ENCODE measurements at regions not wholly inside any gene's neighbourhood (a gene's known extent, or its start where the extent isn't known, plus 50 kb on each side); places are given as distances from the start of the nearest gene placed in this dataset.

DNA sequence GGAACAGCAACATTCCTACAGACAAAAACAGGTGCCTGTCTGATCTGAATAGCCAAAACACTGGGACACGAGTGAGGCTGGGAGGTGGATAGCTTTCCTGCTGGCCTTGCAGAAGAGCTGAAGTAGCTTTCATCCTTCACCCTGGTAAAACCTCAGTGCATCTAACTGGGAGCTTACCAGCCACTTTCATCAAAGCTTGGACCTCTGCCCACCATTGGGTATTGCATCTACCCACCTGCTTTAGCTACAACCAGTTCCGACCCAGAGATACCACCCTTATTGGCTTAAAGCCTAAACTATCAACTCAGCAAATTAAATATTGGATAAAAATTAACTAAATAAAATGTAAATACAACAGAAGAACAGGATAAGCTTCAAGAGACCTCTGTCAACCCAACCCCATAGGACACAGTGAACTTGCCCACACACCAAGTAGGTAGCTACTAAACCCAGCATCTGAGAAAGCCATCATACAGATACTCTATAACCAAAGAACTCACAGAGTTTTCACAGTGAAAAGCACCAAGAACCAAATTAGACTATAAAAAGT lies 866.3 kb downstream of the FSCB start:
- no peak overlapping the region for H3K4me2 ChIP-seq (ENCODE audit: low read length)
- no peak for TF ChIP-seq EZH2phosphoT487 (IDR thresholded peaks at IDR 0.05; ENCODE audit: borderline replicate concordance, low read length)
- TF ChIP-seq, protein P1, sequence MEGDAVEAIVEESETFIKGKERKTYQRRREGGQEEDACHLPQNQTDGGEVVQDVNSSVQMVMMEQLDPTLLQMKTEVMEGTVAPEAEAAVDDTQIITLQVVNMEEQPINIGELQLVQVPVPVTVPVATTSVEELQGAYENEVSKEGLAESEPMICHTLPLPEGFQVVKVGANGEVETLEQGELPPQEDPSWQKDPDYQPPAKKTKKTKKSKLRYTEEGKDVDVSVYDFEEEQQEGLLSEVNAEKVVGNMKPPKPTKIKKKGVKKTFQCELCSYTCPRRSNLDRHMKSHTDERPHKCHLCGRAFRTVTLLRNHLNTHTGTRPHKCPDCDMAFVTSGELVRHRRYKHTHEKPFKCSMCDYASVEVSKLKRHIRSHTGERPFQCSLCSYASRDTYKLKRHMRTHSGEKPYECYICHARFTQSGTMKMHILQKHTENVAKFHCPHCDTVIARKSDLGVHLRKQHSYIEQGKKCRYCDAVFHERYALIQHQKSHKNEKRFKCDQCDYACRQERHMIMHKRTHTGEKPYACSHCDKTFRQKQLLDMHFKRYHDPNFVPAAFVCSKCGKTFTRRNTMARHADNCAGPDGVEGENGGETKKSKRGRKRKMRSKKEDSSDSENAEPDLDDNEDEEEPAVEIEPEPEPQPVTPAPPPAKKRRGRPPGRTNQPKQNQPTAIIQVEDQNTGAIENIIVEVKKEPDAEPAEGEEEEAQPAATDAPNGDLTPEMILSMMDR (IDR thresholded peaks at IDR 0.05; ENCODE audit: low read depth, low read length, poor library complexity, severe bottlenecking): no peak
- no peaks in the 10 kb centered on the region for H3F3A ChIP-seq (ENCODE audit: control insufficient read depth, insufficient read depth)
- no peaks in the 10 kb centered on the region for H3K9me2 ChIP-seq (replicated peaks; ENCODE audit: control insufficient read depth, low read length)
- H3K4me1 ChIP-seq (ENCODE audit: control insufficient read depth, low read length): no peaks in the 10 kb centered on the region
- H3K79me2 ChIP-seq (ENCODE audit: control insufficient read depth, low read length): no peaks in the 10 kb centered on the region
- no peaks in the 10 kb centered on the region for H3K36me3 ChIP-seq (ENCODE audit: control insufficient read depth, low read length)
- no peaks in the 10 kb centered on the region for H3K27me3 ChIP-seq (ENCODE audit: control insufficient read depth, low read length)
- no peaks in the 10 kb centered on the region for H4K20me1 ChIP-seq (ENCODE audit: control insufficient read depth, insufficient read depth, low read depth, low read length)
- no peaks in the 10 kb centered on the region for H3K9me3 ChIP-seq (ENCODE audit: control insufficient read depth, insufficient read depth, low read length)
- no peak overlapping the region for H3K4me3 ChIP-seq (ENCODE audit: low read length)
- no peak overlapping the region for H3K27ac ChIP-seq (ENCODE audit: low read depth, low read length)

DNA sequence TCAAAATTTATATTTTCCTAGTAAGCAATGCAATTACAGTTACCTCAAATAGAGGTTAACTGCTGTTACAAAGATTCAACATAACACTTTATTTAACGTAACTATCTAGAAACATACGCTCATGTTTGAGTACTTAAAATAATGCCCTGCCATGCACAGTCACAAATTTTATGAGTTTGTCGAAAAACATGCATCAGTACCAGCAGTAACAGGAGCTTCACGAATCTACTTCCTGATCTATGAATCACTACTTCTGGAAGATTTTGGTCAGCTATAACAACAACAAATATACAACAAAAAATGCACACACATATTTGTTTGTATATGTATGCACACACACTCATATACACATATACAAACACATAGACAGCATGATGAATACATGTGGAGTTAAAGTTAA lies 881.8 kb downstream of the FSCB start:
- TF ChIP-seq, protein P1 (IDR thresholded peaks at IDR 0.05; ENCODE audit: low read depth, low read length, poor library complexity, severe bottlenecking): no peak
- TF ChIP-seq EZH2phosphoT487 (IDR thresholded peaks at IDR 0.05; ENCODE audit: borderline replicate concordance, low read length): no peak
- H3F3A ChIP-seq (ENCODE audit: control insufficient read depth, insufficient read depth): no peaks in the 10 kb centered on the region
- H3K4me2 ChIP-seq (ENCODE audit: low read length): no peak overlapping the region
- H3K9me2 ChIP-seq (replicated peaks; ENCODE audit: control insufficient read depth, low read length): no peaks in the 10 kb centered on the region
- H4K20me1 ChIP-seq (ENCODE audit: control insufficient read depth, insufficient read depth, low read depth, low read length): no peaks in the 10 kb centered on the region
- no peaks in the 10 kb centered on the region for H3K79me2 ChIP-seq (ENCODE audit: control insufficient read depth, low read length)
- no peaks in the 10 kb centered on the region for H3K36me3 ChIP-seq (ENCODE audit: control insufficient read depth, low read length)
- H3K27me3 ChIP-seq (ENCODE audit: control insufficient read depth, low read length): no peaks in the 10 kb centered on the region
- H3K4me1 ChIP-seq (ENCODE audit: control insufficient read depth, low read length): no peaks in the 10 kb centered on the region
- no peak overlapping the region for H3K4me3 ChIP-seq (ENCODE audit: low read length)
- H3K27ac ChIP-seq (ENCODE audit: low read depth, low read length): no peak overlapping the region
- H3K9me3 ChIP-seq (ENCODE audit: control insufficient read depth, insufficient read depth, low read length): no peaks in the 10 kb centered on the region; the same call in 1 of the 2 replicates

DNA sequence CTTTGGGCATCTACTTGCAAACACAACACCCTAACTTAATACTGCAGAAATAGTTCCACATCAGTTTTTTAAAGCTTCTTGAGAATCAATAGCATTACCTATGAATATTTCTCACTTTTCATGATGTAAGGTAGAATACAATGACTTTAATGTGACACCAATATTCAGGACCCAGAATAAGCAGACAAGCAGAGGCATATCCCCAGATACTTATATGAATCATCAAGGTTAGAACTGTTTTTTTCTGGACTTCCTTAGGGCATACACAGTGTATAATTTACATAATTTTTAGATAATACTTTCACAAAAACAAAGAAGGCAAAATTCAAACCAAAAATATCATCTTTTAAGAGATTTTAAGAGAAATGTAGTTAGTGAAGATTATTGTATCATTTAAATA lies 885.8 kb downstream of the FSCB start:
- Histone ChIP-seq H3K79me2 (ENCODE audit: control insufficient read depth, low read length) (no peaks in the 10 kb centered on the region), H3K9me3 (ENCODE audit: control insufficient read depth, insufficient read depth, low read length) (no peaks in the 10 kb centered on the region; the same call in 1 of the 2 replicates), H3K27ac (ENCODE audit: low read depth, low read length) (no peak overlapping the region), H3K27me3 (ENCODE audit: control insufficient read depth, low read length) (no peaks in the 10 kb centered on the region), H3K4me3 (ENCODE audit: low read length) (no peak overlapping the region), H3K36me3 (ENCODE audit: control insufficient read depth, low read length) (no peaks in the 10 kb centered on the region), H4K20me1 (ENCODE audit: control insufficient read depth, insufficient read depth, low read depth, low read length) (no peaks in the 10 kb centered on the region), H3K4me2 (ENCODE audit: low read length) (no peak overlapping the region), H3F3A (ENCODE audit: control insufficient read depth, insufficient read depth) (no peaks in the 10 kb centered on the region), H3K9me2 (replicated peaks; ENCODE audit: control insufficient read depth, low read length) (no peaks in the 10 kb centered on the region), H3K4me1 (ENCODE audit: control insufficient read depth, low read length) (no peaks in the 10 kb centered on the region)
- TF ChIP-seq, protein P1 (IDR thresholded peaks at IDR 0.05; ENCODE audit: low read depth, low read length, poor library complexity, severe bottlenecking): no peak
- no peak for TF ChIP-seq EZH2phosphoT487 (IDR thresholded peaks at IDR 0.05; ENCODE audit: borderline replicate concordance, low read length)
